Fibroblast of upper back skin (primary cell): ENCODE measurements at regions not wholly inside any gene's neighbourhood (a gene's known extent, or its start where the extent isn't known, plus 50 kb on each side); places are given as distances from the start of the nearest gene placed in this dataset.

Experiments
- DNase-seq: peaks from one replicate; pipeline ENCODE4 v3.0.0-alpha.2; 2013

DNA sequence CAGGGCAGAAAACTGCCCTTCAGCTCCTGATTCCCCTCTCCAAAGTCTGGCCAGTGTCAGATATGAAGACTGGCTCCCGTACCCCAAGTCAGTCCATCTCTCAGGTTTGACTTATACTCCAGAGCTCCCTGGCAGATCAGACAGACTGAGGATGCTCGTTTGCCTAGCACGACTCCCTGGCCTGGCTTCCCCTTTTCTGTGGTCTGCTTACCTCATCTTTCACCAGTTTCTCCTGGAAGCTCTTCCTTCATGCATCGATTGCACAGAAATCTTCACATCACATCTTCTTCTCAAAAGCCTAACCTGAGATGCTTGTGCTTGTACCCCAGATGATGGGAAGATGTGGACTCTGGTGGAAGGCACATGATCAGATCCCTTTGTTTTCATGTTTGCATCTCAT lies 387.9 kb upstream of the POU3F3 start:
- DNase-seq = no peak

DNA sequence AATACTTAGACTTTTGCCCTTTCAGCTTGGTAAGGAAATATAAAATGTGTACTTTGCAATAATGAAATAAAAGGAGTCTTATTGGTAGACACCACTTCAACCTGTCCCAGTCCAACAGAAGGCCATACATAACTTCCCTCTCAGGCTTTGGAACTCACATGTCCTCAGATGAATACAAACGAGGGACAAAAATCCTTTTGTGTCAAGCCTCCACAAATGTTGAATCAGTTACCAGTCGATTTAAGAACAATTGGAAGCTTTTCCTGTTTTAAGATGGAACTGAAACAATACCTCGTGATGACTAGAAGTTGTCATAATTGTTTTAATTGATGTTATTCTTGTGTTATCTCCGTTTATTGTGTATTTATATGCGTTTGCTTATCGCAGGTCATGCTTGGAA lies 385.1 kb upstream of the POU3F3 start:
- no peak for DNase-seq

DNA sequence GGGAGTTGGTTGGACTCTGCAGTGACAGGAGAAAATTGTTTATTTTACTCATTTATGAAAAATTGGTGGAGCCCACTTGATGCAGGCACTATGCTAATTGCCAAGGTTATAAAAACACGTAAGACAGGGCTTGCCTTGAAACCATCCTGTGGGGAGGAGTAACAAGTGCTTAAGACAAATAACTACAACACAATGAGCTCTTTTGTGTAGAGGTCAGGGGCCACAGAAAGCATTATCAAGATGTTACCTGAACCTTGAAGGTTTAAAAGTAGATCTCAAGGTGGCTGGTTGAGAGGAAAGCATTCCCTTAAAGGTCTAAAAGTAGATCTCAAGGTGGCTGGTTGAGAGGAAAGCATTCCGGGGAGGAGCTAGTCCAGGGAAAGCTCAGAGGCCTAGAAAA lies 381.8 kb upstream of the POU3F3 start:
- no peak for DNase-seq

DNA sequence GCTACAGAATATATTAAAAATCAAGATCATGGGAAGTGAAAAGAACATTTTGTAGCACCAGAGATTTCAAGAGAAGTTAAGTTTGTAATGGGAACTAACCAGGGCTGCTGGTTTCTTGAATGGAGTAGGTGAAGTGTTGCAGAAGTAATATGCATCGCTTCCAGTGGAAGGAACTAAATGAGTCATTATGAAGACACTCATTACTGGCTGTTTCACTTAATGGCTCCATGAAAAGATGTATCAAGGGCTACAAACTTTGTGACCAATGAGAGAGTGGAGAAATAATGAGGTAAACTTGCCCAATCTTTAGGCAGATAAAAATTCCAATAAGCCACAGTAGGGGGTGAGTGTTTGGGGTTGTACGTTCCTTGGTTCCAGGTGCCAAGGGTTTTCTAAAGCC lies 380.4 kb upstream of the POU3F3 start:
- DNase-seq = no peak

DNA sequence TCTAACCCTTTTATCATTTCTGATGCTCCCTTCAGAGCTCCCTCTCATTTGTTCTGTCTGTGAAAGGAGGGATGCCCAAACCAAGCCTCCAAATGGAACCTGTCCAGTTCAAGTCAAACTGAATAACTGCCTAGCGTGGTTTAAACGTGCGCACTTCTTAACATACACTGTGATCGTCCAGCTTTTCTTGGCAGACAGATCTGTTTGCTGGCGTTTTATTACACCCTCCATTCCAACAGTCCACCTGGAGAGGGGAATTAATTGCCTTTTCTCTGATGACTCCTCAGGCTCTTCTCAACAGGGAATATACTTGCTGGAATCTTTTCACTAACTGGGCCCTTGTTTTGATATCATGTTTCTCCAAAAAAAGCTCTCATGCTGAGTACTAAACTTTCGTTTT lies 379.2 kb upstream of the POU3F3 start:
- no peak for DNase-seq

DNA sequence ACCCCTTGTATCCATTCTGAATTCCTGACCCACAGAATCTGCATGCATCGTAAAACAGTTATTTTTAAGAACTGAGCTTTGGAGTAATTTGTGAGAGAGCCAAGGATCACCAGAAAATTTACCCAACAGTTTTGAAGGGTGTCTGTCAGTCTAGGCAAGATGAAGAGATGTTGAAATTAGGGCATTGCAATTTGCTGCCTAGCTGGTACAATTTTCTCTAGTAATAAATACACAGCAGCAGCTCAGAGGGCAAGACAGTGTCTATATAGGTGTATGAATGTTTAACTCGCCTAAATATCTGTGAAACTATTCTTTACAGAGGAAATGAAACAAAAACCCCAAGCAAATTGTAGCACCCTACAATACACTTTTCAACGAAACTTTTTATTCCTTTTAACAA lies 377.8 kb upstream of the POU3F3 start:
- DNase-seq = no peak

DNA sequence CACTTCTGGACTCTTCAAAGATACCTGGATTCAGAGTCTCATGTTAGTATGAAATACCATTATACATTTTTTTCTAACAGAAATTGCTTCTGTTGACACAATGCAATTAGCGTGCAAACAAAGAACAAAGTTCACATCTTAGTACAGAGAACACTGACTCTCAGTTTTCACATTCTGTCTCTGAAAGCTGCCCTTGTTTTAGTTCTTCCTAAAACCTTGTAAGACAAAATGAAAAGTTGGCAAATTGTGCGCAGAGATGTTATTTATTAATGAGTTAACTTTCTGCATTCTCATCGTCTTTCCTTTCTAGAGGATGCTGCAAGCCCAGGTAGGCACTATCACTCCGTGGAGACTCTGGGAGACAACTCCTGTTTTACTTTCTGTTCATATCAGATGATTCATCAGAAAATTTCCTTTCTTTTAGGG lies 377.3 kb upstream of the POU3F3 start:
- no peak for DNase-seq

DNA sequence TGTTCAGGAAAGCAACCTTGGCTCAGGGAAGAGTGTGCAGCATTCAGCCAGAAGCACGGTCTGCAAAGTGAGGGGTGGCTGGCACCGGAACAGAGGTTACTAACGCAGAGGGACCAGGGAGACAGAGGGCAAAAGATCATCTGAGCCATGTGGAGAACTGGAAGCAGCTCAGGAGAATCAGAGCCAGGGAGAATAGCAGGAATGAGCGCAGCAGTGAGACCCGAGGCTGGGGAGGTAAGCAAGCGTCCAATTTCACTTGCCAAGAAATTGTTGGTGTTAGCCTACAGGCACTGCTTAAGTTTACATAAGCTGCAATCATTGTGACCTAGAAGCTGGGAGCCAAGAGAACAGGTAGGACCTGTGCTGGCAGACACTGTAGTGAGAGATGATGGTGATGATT lies 372.6 kb upstream of the POU3F3 start:
- no peak for DNase-seq

DNA sequence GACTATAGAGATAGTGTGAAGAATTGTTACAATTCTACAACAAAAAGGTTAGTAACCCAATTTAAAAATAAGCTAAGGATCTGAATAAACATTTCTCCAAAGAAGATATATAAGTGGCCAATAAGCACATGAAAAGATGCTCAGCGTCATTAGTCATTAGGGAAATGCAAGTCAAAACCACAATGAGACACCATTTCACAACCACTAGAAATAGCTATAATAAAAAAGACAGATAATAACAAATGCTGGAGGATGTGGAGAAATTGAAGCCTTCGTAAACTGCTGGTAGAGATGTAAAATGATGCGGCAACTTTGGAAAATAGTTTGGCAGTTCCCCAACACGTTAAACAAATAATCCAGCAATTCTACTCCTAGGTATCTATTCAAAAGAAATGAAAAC lies 366.5 kb upstream of the POU3F3 start:
- DNase-seq = no peak

DNA sequence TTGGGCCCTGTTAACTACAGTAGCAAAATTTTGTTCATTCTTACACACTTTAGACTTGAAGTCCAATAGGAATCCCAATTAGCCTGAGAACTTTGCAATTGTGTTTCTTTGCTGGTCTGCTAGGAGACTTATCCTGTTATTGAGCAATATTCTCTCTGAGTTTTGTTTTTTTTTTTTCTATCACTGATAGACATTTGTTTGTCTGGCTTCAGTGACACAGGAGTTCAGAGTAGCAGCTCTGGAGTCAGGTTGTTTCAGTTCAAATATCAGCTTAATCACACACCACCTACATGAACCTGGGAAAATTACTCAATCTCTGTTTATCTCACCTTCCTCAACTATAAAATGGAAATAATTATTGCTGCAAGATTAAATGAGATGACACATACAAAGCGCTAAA lies 360.2 kb upstream of the POU3F3 start:
- DNase-seq = no peak

DNA sequence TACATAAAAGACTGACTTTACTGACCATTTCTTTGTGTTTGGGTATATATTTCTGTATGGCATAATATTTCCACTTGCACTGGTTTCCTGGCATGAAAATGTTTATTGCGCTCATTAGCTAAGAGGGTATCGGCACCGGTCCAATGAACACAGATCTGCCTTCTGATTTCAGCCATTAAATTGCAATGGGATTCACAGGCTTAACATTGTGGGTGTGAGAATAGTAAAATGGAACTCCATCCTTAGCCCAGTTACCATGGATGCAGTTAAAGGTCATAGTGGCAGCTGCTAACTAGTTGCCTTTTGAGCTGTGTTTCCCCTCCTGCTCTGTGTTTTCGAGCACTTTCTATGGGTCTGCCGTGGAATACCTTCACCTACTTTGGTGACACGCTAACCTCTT lies 352.6 kb upstream of the POU3F3 start:
- DNase-seq = no peak

DNA sequence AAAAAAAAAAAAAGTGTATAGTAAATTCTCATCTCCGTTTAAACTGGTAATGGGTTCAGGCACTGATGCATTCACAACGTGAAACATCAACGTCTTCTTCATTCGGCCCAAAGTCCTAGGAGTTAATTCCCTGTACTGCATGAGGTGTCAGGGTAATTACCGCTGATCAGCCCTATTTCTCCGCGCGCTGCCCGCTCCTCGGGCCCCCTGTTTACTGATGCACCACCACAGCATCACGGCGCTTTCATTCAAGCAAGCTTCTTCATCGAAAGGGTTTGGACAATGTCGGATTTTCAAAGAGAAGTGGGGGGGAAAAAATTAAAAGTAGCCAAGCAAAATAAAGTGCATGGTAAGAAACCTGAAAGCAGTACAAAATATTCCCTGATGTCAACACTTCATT lies 352.0 kb upstream of the POU3F3 start:
- no peak for DNase-seq

DNA sequence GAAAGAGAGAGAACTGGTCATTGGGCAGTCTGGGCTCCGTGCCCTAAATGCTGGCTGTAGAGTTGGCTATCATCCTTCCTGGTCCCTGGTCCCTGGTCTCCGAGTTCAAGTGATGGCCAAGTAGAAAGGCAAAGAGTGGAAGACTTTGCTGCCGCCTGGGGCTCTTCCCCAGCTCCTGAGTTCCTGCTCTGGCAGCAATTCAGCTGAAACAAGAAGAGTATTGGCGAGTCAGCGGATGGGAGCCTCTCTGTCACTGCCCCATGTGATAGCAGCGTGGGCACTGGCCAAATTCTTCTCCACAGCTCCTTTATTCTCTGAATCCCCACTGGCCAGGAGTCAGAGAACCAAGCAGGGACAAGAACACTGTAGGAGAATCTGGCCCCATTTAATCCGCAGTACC lies 351.0 kb upstream of the POU3F3 start:
- DNase-seq = no peak

DNA sequence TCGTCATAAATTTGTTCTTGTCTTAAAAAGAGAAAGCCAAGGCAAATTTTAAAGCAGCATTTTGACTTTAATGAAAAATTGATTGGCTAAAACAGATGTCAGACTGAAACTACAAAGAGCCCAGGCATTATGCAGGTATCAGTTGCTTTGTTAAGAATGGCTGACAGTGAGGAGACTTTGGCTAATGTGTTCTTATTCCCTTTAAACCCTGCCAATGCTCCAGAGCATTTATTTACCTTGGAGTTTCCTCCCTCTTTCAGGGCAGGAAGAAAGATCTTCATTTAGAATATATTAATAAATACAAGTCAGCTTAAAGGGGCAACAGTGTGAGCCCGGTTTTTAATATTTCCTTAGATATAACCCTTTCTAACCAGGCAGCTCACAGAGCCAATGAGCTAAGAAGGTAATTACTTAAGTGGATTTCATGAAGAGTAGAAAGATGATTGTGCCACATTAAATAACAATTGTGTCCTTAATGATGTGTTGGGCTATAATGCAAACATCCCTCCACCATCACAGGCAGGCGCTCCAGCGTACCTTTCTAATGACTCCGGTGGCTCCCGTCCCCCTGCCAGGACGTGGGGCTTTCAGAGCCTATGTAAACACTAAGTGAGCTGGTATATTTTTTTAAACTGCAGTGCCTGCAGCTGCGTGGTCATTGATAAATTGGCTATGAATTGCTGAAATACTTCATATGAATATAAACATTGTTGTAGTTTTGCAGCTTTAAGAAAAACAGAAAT lies 349.4 kb upstream of the POU3F3 start:
- no peak for DNase-seq

DNA sequence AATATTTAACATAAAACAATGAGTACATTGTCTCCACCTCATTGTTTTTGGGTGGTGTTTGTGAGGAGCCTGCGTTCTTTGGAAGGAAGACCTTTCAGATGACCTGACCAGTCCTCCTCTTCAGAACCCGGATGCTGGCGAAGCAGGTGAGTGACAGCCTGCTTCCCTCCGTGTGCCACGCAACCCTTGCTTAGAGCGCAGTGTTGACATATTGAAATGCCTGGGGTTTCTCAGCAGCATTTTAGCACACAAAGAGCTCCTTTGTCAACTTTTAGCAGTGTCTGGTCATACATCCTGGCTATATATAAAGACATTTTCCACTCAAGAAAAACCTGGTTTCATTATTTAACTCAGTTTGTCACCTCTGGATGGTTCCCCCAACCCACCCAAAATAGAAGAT lies 335.7 kb upstream of the POU3F3 start:
- DNase-seq = no peak

DNA sequence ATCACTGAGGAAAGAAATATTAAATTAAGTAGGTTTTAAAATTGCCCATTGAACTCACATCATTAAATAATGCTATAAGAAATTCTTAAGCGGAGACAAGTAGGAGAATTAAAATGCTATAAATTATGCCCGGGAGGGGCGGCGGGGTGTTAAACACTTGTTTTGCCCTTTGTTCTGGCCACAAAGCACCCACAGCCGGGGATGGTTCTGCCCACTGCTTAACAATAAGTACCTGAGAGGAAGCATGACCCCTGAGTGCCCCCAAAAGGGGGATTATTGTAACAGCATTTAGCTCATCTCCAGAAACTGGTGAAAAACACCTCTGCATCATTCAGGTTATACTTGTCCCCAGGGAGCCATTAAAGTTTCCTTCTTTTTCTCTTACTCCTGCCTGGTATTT lies 332.7 kb upstream of the POU3F3 start:
- DNase-seq = no peak

DNA sequence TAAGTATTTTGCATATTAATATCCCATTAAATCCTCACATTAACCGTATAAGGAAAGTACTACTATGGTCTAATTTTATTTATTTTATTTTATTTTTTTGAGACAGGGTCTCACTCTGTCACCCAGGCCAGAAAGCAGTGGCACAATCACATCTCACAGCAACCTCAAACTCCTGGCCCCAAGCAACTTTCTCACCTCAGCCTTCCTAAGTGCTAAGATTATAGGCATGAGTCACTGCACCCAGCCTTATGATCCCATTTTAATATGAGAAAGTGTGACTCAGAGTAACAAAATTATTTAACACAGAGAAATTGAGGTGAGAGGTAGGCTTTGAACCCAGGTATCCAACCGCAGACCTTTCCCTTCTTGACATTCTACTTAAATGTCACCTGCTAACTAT lies 330.0 kb upstream of the POU3F3 start:
- no peak for DNase-seq

DNA sequence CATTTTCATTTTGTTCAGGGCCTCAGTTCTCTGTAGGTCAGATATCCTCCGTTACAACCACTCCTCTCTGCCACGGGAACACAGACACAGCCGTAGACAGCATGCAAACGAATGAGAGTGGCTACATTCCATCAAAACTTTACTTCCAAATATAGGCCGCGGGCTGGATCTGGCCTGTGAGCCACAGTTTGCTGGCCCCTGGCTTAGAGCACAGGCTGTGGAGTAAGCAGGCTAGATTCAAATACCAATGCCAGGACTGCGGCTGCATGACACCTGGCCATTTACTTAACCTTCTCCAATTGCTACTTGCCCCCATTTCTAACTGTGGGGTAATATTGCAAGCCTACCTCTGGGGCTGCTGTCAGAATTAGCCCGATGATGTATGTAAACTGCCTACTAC lies 325.8 kb upstream of the POU3F3 start:
- DNase-seq = no peak

DNA sequence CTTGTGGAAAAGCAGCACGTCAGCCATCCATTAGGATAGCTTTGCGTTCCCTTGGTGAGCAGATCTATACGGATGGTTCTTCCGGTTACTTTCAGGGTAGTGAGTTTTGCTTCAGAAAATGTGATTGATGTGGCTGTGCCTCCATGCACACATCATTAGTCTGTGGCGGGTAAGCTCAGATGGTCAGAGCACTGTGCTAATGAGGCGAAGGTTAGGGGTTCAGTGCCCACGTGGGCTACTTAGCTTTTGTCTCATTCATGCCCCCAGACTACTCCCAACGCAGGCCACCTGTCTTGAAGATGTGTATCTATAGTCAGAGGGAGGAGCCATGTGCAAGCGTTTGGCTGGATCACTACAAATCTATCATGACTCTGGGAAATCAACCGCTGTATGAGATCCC lies 322.8 kb upstream of the POU3F3 start:
- DNase-seq = no peak

DNA sequence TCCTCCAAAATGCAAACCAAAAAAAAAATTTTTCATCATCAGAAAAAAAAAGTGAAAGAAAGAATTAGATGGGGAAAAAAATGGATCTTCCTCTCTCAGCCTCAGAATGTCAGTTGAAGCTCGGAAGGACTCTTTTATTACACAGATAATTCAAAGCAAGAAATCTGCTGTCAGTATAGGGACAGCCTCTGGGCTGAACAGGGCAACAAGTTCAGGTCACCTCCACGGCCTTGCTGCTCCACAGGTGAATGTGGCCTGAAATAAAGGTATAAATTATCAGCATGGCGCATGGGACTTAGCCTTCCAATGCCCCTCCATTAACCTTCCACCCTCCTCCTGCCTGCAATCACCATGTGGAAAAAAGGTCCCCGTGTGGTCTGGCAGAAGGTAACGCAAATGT lies 316.8 kb upstream of the POU3F3 start:
- DNase-seq = no peak

DNA sequence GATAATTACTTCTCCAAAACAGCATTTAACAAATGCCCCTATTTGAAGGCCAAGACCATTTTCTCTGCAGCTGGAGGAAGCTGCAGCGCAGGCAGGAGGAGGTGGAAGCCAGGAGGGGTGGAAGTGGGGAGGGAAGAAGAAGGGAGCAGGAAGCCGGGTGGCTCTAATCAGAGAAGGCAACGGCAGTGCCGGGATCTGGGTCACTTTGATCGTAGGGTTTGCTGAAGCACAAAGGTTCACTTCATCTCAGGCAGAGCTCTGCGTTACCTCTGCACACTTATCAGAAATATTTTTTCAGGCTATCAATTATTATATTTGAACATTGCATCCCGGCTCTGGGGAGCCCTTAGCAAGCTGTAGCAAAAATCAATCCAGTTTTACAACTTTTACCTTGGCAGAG lies 315.8 kb upstream of the POU3F3 start:
- DNase-seq = no peak

DNA sequence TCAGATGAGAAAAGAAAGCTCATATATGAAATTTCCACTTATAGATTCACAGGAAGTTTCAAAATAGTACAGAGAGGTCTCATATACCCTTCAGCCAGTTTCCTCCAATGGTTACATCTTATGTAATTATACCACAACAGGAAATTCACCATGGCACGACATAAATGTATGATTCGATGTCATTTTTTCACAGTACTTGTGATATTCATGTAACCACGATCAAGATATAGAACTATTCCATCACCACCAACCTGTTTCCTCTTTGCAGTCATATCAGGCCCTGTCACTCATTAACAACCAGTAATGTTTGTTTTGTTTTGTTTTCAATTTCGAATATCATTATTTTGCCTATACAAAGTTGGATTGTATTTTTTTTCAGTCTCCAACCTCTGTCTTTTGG lies 314.3 kb upstream of the POU3F3 start:
- no peak for DNase-seq

DNA sequence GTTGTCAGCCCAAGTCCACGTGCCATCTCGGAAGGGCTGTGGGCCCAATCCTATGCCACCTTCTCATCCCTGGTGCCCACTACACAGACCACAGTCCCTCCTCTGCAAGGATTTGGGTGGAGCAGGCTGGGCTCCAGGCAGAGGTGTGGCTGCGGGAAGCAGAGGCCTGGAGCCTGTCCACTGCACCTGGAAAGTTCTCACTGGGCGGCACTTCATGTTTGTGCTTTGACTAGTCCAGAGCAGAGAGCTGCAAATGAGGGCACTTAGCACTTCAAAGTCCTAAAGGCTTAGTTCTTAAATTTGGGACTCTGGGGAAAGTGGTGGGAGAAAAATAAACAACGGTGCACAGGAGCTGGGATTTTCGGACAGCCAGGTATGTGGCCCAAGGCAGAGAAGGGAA lies 308.9 kb upstream of the POU3F3 start:
- DNase-seq = no peak

DNA sequence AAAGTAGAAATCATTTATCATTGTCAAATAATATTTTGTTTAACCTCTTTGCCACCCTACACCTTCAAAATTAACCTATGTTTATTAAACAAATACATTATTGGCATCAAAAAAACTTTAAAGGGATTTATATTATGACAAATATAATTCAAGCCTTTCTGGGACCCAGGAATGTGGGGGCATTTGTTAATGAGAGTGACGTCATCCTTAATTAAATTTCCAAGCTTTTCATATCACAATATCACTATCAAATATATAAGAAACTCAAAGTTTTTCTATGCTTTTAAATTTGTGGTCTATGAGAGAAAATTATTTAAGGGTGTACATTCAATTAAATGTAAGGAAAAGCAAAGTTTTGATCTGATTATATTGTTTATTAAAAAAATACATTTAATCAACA lies 307.4 kb upstream of the POU3F3 start:
- DNase-seq = no peak

DNA sequence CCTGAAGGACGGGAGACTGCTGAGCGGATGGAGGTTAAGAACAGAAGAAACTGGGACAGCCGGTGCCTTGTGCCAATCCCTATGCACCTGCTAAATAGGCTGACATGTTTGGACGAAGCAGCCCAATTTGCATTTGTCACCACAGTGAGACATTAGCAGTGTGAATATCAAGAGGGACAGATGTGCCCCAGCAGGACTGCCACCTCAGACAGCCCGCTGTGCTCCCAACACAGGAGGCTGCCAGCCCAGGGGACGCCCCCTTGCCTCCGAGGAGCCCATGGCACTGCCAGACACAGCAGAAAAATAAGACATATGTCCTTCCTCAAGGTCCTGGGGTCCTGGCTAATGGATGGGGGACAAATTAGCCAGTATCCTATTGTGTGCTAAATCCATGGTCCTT lies 306.7 kb upstream of the POU3F3 start:
- no peak for DNase-seq

DNA sequence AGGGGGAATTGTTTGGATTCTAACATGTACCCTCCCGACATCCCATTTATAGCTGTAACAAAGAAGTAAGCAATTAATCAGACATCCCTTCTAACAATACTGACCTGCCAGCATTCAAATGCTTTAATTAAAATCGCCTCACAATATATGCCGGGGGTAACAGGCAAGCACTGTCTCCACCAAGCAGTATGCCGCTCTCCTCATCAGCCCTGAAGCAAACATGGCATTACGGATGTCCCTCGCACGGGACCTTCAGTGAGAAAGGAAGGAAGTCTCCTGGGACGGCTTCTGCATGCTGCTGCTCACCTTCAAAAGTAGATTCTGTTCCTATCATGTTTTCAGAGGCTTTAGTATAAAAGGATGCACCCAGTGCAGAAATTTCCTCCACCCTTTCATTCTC lies 292.7 kb upstream of the POU3F3 start:
- DNase-seq = no peak
